ENCODE measurements at regions not wholly inside any gene's neighbourhood (a gene's known extent, or its start where the extent isn't known, plus 50 kb on each side); places are given as distances from the start of the nearest gene placed in this dataset.
"Not testable (repeated sequence)": the region's sequence is repeated elsewhere in the genome, so short reads cannot be mapped to it uniquely, and the experiment has no call there.

GRCh38 chrX:46178763-46179162, 366.5 kb downstream of the ZNF674 start:
- H3K27ac ChIP-seq (ENCODE audit: low read length): no peak overlapping the region
- H3K4me1 ChIP-seq (ENCODE audit: control insufficient read depth, insufficient read depth, low read length): no peaks in the 10 kb centered on the region
- WGBS (ENCODE audit: insufficient coverage, insufficient read length): no CpG with 5 or more reads among the region's 1 CpG
- H3K27me3 ChIP-seq (ENCODE audit: control insufficient read depth, insufficient read depth, low read length): no peaks in the 10 kb centered on the region
- no peaks in the 10 kb centered on the region for H3K36me3 ChIP-seq (ENCODE audit: control insufficient read depth, insufficient read depth, low read length)
- DNase-seq (ENCODE audit: low read depth, low spot score): no peak
- H3K9me3 ChIP-seq (ENCODE audit: control insufficient read depth, insufficient read depth, low read length): no peaks in the 10 kb centered on the region
- no peak overlapping the region for H3K4me3 ChIP-seq (ENCODE audit: low read length)

- no peaks in the 10 kb centered on the region for H3K9me3 ChIP-seq (ENCODE audit: control insufficient read depth, insufficient read depth, low read length)
- no peaks in the 10 kb centered on the region for H3K4me1 ChIP-seq (ENCODE audit: control insufficient read depth, insufficient read depth, low read length)
- H3K27me3 ChIP-seq (ENCODE audit: control insufficient read depth, insufficient read depth, low read length): no peaks in the 10 kb centered on the region
- no peak overlapping the region for H3K4me3 ChIP-seq (ENCODE audit: low read length)
- H3K27ac ChIP-seq (ENCODE audit: low read length): no peak overlapping the region
- H3K36me3 ChIP-seq (ENCODE audit: control insufficient read depth, insufficient read depth, low read length): no peaks in the 10 kb centered on the region
- DNase-seq (ENCODE audit: low read depth, low spot score): no peak
Measured at GRCh38 chrX:46173159-46173558, 372.1 kb downstream of the ZNF674 start.

- H3K27me3 ChIP-seq (ENCODE audit: control insufficient read depth, insufficient read depth, low read length); H3K4me1 ChIP-seq (ENCODE audit: control insufficient read depth, insufficient read depth, low read length); H3K4me3 ChIP-seq (ENCODE audit: low read length); H3K27ac ChIP-seq (ENCODE audit: low read length); DNase-seq (ENCODE audit: low read depth, low spot score); H3K36me3 ChIP-seq (ENCODE audit: control insufficient read depth, insufficient read depth, low read length); H3K9me3 ChIP-seq (ENCODE audit: control insufficient read depth, insufficient read depth, low read length): not testable (repeated sequence)
- WGBS (ENCODE audit: insufficient coverage, insufficient read length): no CpG with 5 or more reads among the region's 4 CpGs
Measured at GRCh38 chrX:46171457-46171856, 373.8 kb downstream of the ZNF674 start.

- H3K9me3 ChIP-seq (ENCODE audit: control insufficient read depth, insufficient read depth, low read length): no peaks in the 10 kb centered on the region
- no peak for DNase-seq (ENCODE audit: low read depth, low spot score)
- no peak overlapping the region for H3K4me3 ChIP-seq (ENCODE audit: low read length)
- no peaks in the 10 kb centered on the region for H3K4me1 ChIP-seq (ENCODE audit: control insufficient read depth, insufficient read depth, low read length)
- WGBS (ENCODE audit: insufficient coverage, insufficient read length): no CpG with 5 or more reads among the region's 3 CpGs
- H3K36me3 ChIP-seq (ENCODE audit: control insufficient read depth, insufficient read depth, low read length): no peaks in the 10 kb centered on the region
- no peak overlapping the region for H3K27ac ChIP-seq (ENCODE audit: low read length)
- no peaks in the 10 kb centered on the region for H3K27me3 ChIP-seq (ENCODE audit: control insufficient read depth, insufficient read depth, low read length)
Measured at GRCh38 chrX:46169808-46170207, 375.4 kb downstream of the ZNF674 start.

GRCh38 chrX:46168254-46168653, 377.0 kb downstream of the ZNF674 start:
- no peak for DNase-seq (ENCODE audit: low read depth, low spot score)
- Histone ChIP-seq H3K27ac (ENCODE audit: low read length) (no peak overlapping the region), H3K4me3 (ENCODE audit: low read length) (no peak overlapping the region), H3K36me3 (ENCODE audit: control insufficient read depth, insufficient read depth, low read length) (no peaks in the 10 kb centered on the region), H3K27me3 (ENCODE audit: control insufficient read depth, insufficient read depth, low read length) (no peaks in the 10 kb centered on the region), H3K4me1 (ENCODE audit: control insufficient read depth, insufficient read depth, low read length) (no peaks in the 10 kb centered on the region), H3K9me3 (ENCODE audit: control insufficient read depth, insufficient read depth, low read length) (no peaks in the 10 kb centered on the region)
- no CpG with 5 or more reads among the region's 3 CpGs for WGBS (ENCODE audit: insufficient coverage, insufficient read length)

GRCh38 chrX:46165866-46166265, 379.4 kb downstream of the ZNF674 start:
- no CpG with 5 or more reads among the region's 3 CpGs for WGBS (ENCODE audit: insufficient coverage, insufficient read length)
- Histone ChIP-seq H3K36me3 (ENCODE audit: control insufficient read depth, insufficient read depth, low read length) (no peaks in the 10 kb centered on the region), H3K27me3 (ENCODE audit: control insufficient read depth, insufficient read depth, low read length) (no peaks in the 10 kb centered on the region), H3K4me1 (ENCODE audit: control insufficient read depth, insufficient read depth, low read length) (no peaks in the 10 kb centered on the region), H3K27ac (ENCODE audit: low read length) (no peak overlapping the region), H3K4me3 (ENCODE audit: low read length) (no peak overlapping the region), H3K9me3 (ENCODE audit: control insufficient read depth, insufficient read depth, low read length) (no peaks in the 10 kb centered on the region)
- DNase-seq (ENCODE audit: low read depth, low spot score): no peak

- no peaks in the 10 kb centered on the region for H3K27me3 ChIP-seq (ENCODE audit: control insufficient read depth, insufficient read depth, low read length)
- H3K27ac ChIP-seq (ENCODE audit: low read length): no peak overlapping the region
- H3K36me3 ChIP-seq (ENCODE audit: control insufficient read depth, insufficient read depth, low read length): no peaks in the 10 kb centered on the region
- DNase-seq (ENCODE audit: low read depth, low spot score): no peak
- no peaks in the 10 kb centered on the region for H3K9me3 ChIP-seq (ENCODE audit: control insufficient read depth, insufficient read depth, low read length)
- WGBS (ENCODE audit: insufficient coverage, insufficient read length): no CpG with 5 or more reads among the region's 2 CpGs
- no peaks in the 10 kb centered on the region for H3K4me1 ChIP-seq (ENCODE audit: control insufficient read depth, insufficient read depth, low read length)
- no peak overlapping the region for H3K4me3 ChIP-seq (ENCODE audit: low read length)
Measured at GRCh38 chrX:46165411-46165810, 379.8 kb downstream of the ZNF674 start.

GRCh38 chrX:46152756-46153155, 392.5 kb downstream of the ZNF674 start:
- no CpG with 5 or more reads among the region's 2 CpGs for WGBS (ENCODE audit: insufficient coverage, insufficient read length)
- no peak for DNase-seq (ENCODE audit: low read depth, low spot score)
- no peaks in the 10 kb centered on the region for H3K9me3 ChIP-seq (ENCODE audit: control insufficient read depth, insufficient read depth, low read length)

GRCh38 chrX:46151332-46151731, 393.9 kb downstream of the ZNF674 start:
- no CpG with 5 or more reads among the region's 5 CpGs for WGBS (ENCODE audit: insufficient coverage, insufficient read length)

More at GRCh38 chrX:46152756-46153155, 392.5 kb downstream of the ZNF674 start:
- no peaks in the 10 kb centered on the region for H3K36me3 ChIP-seq (ENCODE audit: control insufficient read depth, insufficient read depth, low read length)
- no peaks in the 10 kb centered on the region for H3K4me1 ChIP-seq (ENCODE audit: control insufficient read depth, insufficient read depth, low read length)
- H3K27ac ChIP-seq (ENCODE audit: low read length): no peak overlapping the region
- H3K4me3 ChIP-seq (ENCODE audit: low read length): no peak overlapping the region
- no peaks in the 10 kb centered on the region for H3K27me3 ChIP-seq (ENCODE audit: control insufficient read depth, insufficient read depth, low read length)

GRCh38 chrX:46144566-46144965, 400.7 kb downstream of the ZNF674 start:
- H3K27ac ChIP-seq (ENCODE audit: low read length): no peak overlapping the region
- H3K27me3 ChIP-seq (ENCODE audit: control insufficient read depth, insufficient read depth, low read length): no peaks in the 10 kb centered on the region
- H3K36me3 ChIP-seq (ENCODE audit: control insufficient read depth, insufficient read depth, low read length): no peaks in the 10 kb centered on the region
- no peaks in the 10 kb centered on the region for H3K9me3 ChIP-seq (ENCODE audit: control insufficient read depth, insufficient read depth, low read length)
- H3K4me3 ChIP-seq (ENCODE audit: low read length): no peak overlapping the region
- DNase-seq (ENCODE audit: low read depth, low spot score): no peak
- H3K4me1 ChIP-seq (ENCODE audit: control insufficient read depth, insufficient read depth, low read length): no peaks in the 10 kb centered on the region
- WGBS (ENCODE audit: insufficient coverage, insufficient read length): no CpG with 5 or more reads among the region's 1 CpG

More at GRCh38 chrX:46151332-46151731, 393.9 kb downstream of the ZNF674 start:
- not testable (repeated sequence) for H3K4me1 ChIP-seq (ENCODE audit: control insufficient read depth, insufficient read depth, low read length); H3K27ac ChIP-seq (ENCODE audit: low read length); DNase-seq (ENCODE audit: low read depth, low spot score); H3K27me3 ChIP-seq (ENCODE audit: control insufficient read depth, insufficient read depth, low read length); H3K9me3 ChIP-seq (ENCODE audit: control insufficient read depth, insufficient read depth, low read length); H3K4me3 ChIP-seq (ENCODE audit: low read length); H3K36me3 ChIP-seq (ENCODE audit: control insufficient read depth, insufficient read depth, low read length)

- H3K4me1 ChIP-seq (ENCODE audit: control insufficient read depth, insufficient read depth, low read length): no peaks in the 10 kb centered on the region
- no peaks in the 10 kb centered on the region for H3K27me3 ChIP-seq (ENCODE audit: control insufficient read depth, insufficient read depth, low read length)
- no peak for DNase-seq (ENCODE audit: low read depth, low spot score)
- no peaks in the 10 kb centered on the region for H3K36me3 ChIP-seq (ENCODE audit: control insufficient read depth, insufficient read depth, low read length)
- H3K9me3 ChIP-seq (ENCODE audit: control insufficient read depth, insufficient read depth, low read length): no peaks in the 10 kb centered on the region
- WGBS (ENCODE audit: insufficient coverage, insufficient read length): no CpG with 5 or more reads among the region's 2 CpGs
- H3K4me3 ChIP-seq (ENCODE audit: low read length): no peak overlapping the region
- H3K27ac ChIP-seq (ENCODE audit: low read length): no peak overlapping the region
Measured at GRCh38 chrX:46140272-46140671, 404.9 kb downstream of the ZNF674 start.
